ENCODE measurements at regions not wholly inside any gene's neighbourhood (a gene's known extent, or its start where the extent isn't known, plus 50 kb on each side); places are given as distances from the start of the nearest gene placed in this dataset.

DNA sequence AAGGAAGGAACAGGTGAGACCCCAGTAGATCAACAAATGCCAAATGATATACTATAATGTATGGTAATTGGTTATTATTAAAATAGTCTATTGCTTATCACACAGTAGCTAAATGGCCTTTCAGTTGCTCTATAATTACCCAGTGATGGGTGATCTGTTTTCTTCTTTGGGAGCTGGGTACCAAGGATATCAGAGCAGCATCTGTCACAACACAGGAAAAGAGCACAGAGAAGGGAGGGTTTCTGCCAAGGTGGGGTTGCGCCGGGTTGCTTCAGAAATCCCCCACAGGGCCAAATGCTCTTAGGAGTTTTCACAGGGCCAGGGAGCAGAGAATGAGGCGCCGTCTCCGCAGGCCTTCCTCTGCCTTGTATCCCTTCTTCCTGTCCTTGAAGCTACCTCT is 469.4 kb downstream of the INSC start:
- DNase-seq (ENCODE audit: low read depth) = no peak

GRCh38 chr11:15585602-15586331 is 471.0 kb downstream of the INSC start:
- DNase-seq (ENCODE audit: low read depth) = no peak

DNA sequence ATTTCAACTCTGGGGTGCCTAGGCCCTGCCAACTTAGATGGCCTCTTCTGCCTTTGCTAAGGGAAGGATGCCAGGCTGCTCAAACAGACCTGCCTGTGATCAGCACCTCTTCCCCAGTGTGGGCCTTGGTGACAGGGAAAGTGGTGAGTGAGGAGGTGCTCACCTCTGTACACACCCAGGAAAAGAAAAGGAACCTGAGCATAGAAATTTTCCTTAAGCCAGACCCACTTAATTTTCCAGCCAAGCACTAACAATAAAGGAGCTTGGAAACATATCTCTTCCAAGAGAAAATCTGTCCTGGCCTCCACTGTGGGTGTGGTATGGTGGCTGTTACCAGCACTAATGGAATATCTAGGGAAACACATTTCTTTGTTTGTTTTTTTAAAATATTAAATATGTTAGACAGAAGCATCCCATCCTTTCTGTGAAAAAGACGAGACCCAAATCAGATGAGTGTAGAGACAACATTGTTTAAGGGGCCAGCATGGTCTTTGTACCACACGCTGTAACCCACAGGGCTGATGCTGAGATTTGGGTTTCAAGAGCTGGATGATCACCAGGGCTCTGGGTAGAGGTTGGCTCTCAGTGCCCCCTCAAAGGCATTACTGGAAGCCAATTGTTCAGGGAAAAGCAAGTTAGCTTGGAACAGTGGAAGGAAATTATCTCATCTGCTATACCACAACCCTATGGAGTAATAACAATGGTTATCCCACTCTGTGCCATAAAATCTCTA is 472.2 kb downstream of the INSC start:
- DNase-seq (ENCODE audit: low read depth) = no peak

- DNase-seq (ENCODE audit: low read depth) = no peak
These were observed 474.4 kb downstream of the INSC start for GRCh38 chr11:15589070-15589626.

DNA sequence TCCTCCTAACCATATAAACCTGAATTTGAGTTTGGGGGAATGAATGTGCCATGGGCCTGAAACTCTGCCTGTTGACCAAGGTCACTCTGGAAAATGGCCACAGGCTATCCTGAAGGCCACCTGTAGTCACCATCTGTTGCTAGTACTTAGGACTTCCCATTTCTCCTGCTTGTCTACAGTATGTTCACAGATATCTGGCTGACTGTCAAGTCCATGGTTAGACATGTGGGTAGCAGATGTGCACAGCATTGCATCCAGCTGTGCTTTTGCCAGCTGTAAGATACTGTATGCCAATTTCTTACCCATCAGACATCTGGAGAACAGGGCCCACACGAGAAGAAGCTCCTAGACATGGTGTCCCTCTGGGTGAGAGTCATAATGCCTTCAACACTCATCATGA is 475.4 kb downstream of the INSC start:
- no peak for DNase-seq (ENCODE audit: low read depth)

GRCh38 chr11:15591112-15591537 is 476.4 kb downstream of the INSC start:
- no peak for DNase-seq (ENCODE audit: low read depth)

DNA sequence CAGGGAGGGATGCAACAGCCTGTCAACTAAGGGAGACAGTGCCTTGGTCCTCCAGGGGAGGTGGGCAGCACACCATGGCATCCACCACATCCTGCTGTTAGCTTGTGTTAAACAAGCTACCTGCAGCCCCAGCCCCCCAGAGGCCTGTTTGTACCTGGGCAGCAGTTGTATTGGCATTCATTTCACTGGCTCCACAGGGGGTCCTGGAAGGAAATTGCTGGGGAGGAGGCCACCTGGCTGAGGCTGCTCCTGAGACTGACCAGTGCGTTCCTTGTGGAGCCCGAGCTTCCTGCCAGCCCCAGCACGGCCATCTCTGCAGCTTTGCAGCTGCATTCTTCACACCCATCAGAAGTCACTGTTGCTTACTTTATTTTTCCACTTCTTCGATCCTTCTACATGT is 479.9 kb downstream of the INSC start:
- no peak for DNase-seq (ENCODE audit: low read depth)

GRCh38 chr11:15599376-15599775 is 484.7 kb downstream of the INSC start:
- no peak for DNase-seq (ENCODE audit: low read depth)

- no peak for DNase-seq (ENCODE audit: low read depth)
These were observed 487.3 kb downstream of the INSC start for GRCh38 chr11:15602047-15602446.

DNA sequence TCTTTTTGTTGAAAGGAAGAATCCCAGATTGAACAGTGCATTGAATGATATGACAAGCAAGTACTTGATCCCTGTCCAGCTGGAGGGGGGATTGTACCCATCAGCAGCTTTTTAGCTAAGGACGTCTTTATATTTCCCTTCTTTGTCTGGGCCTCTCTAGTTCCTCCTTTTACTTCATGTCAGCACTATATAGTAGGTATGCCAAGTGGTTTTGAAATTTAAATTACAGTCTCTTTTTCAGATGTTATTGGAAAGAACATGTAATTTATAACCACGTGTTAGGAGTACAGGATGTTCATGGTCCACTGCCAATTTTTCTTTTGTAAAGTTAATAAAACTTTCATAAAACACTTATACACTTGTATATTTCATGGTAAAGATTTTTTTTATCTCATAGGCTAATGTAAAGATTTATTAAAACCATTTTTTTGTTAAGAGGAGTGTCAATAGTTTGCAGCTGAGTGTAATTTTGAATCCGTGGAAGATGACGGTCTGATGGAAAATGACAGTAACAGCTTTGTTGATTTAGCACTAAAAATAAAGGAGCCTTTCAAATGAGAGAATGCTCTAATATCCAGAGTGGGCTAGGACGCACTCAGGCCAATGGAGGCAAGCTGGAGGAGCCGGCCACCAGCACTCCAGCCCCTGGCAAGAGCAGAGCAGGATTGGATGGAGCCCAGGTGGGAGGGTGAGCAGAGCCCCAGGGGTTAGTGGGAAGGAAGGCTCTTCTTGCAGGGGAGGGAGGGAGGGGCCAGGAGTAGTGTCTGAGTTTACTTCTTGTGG is 488.3 kb downstream of the INSC start:
- no peak for DNase-seq (ENCODE audit: low read depth)

- DNase-seq (ENCODE audit: low read depth) = no peak
These were observed 490.4 kb downstream of the INSC start for GRCh38 chr11:15605094-15605493.

- no peak for DNase-seq (ENCODE audit: low read depth)
These were observed 492.8 kb downstream of the INSC start for GRCh38 chr11:15607361-15608036.

- DNase-seq (ENCODE audit: low read depth) = no peak
These were observed 494.7 kb downstream of the INSC start for GRCh38 chr11:15609445-15609844.

DNA sequence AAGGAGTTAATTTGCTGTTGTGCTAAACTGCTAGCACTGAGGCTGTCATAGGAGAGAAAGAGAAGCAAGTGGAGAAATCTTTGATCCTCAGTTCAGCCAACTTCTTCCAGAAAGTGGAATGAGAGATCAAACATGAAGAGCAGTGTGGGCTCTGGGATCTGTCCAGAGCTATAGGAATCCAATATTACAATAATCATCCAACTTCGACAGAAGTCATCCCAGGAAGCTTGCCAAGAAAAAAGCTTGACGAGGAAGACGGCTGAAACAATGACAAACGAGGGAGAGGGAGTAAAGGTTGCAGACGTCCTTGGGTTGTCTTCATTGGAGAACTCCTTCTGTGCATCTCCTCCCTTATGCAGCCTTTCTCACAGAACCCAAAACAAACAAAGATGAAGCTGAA is 496.2 kb downstream of the INSC start:
- DNase-seq (ENCODE audit: low read depth) = no peak

DNA sequence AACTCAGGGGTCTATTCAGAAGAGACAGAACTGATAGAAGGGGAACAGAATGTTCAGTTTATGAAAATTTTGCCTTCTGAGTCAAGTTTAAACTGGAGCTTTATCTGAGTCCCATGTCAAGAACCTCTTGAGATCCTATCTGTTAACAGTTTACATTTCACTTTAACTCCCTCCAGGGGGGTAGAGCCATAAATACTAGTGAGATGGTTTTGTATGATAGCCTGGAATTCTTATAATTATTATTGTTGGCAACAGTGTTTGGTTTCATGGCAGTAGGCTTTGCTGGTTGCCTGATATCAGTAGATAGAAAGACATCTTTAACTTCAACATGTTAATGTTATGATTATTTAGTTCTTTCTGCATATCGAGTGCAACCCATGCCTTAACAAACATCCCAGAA is 498.5 kb downstream of the INSC start:
- DNase-seq (ENCODE audit: low read depth) = no peak

- DNase-seq (ENCODE audit: low read depth) = no peak
These were observed 499.1 kb downstream of the INSC start for GRCh38 chr11:15613789-15614188.

- no peak for DNase-seq (ENCODE audit: low read depth)
These were observed 500.8 kb downstream of the INSC start for GRCh38 chr11:15615398-15616096.

DNA sequence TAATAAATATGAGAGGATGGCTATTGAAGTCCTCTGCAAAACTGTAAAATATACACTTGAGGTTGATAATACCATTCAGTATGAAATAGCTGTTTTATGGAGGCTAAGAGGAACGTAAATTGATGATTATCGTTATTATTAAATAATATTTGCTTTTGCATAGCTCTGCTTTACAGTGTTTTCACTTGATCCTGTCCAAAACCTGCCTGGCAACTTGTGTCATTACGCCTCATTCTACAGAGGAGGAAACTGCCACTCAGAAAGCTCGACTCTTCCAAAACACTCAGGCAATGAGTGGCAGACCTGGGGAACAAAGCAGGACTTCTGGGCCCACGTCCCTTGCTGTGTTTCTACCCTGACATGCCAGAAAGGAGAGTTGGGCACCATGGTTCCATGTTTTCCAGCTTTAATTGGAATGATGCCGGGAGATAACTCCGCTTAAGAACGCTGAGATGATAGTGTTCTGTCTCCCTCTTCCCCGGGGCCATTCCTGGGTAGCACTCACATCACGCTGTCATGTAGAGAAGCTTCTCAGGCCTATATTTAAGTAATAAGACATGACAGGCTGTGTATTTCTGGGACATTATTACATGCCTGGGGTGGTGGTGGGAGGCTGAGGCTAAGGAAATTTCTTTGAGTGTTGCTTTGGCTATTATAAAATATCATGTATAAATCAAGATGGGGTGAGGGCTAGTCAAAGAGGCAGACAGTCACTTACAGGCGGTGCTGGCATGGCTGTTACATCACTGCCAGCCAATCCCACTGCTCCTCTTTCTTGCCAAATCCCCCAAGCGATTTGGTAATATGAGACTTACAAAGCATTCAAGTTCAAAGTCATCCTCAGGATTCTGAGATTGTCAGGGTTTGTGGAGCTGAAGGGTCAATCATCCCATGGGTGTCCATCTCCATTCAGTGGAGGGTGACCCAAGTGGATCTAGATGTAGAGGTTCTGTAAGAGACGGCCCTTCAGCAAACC is 501.7 kb downstream of the INSC start:
- DNase-seq (ENCODE audit: low read depth) = no peak

DNA sequence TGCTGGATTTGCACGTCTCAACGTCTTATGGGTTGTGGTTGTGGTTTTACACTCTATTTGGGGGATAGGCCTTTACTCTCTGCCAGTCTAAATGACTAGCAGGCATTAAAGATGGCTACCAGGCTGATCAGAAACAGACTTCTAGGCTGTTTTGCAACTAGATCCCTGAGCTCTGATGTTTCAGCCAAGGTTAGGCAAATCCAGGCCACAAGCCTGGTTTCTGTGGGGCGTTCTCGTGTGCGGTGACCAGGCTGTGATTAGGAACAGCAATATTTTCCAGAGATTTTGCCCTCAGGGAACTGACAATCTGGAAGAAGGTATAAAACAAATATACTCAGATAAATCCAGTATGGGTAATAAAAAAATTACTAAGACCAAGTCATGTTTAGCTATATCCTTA is 502.4 kb downstream of the INSC start:
- DNase-seq (ENCODE audit: low read depth) = no peak

DNA sequence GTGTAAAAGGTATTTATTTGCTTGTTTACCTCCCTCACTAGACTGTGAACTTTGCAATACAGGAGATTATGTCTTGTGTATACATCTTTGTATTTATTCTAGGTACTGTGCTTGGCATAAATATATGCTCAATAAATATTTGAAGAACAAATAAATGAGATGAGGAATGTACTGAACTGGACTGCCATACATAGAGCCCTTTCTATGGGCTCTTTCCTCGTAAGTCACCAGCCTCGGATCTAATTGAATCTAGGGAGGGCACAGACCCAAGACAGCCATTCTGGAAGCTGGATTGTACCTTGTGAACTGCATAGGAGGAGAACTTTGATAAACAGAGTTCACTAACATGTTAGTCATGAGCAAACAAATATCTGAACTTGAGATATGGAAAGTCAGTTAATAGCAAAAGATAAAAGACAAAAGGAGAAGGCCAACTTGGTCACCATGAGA is 503.9 kb downstream of the INSC start:
- DNase-seq (ENCODE audit: low read depth) = no peak

Measured in GM04503 (cell line).